NOMO-1 treated with dmso at 0.1 percent for 144 hours (cell line): ENCODE measurements at regions not wholly inside any gene's neighbourhood (a gene's known extent, or its start where the extent isn't known, plus 50 kb on each side); places are given as distances from the start of the nearest gene placed in this dataset.
A peak's percentile ranks its signal among the peaks of the same experiment; 100 is the strongest.

Source experiments
- DNase-seq: peaks from one replicate; lab custom pipeline; 2025; ENCODE audit not compliant: unreplicated experiment; lab: John Stamatoyannopoulos, UW

GRCh38 chr3:34851137-34851536 is 788.2 kb upstream of the ARPP21 start:
- DNase-seq: no peak

- no peak for DNase-seq
Measured at GRCh38 chr3:34852844-34853439, 786.4 kb upstream of the ARPP21 start.

GRCh38 chr3:34856081-34856947 is 783.0 kb upstream of the ARPP21 start:
- DNase-seq: no peak

- DNase-seq: no peak
Measured at GRCh38 chr3:34858067-34858660, 781.2 kb upstream of the ARPP21 start.

GRCh38 chr3:34859746-34860145 is 779.6 kb upstream of the ARPP21 start:
- DNase-seq: no peak

- no peak for DNase-seq
Measured at GRCh38 chr3:34862456-34862855, 776.9 kb upstream of the ARPP21 start.

GRCh38 chr3:34863485-34863884 is 775.8 kb upstream of the ARPP21 start:
- DNase-seq: peak; percentile 44

- no peak for DNase-seq
Measured at GRCh38 chr3:34864011-34864410, 775.3 kb upstream of the ARPP21 start.

- DNase-seq: no peak
Measured at GRCh38 chr3:34865346-34865745, 774.0 kb upstream of the ARPP21 start.

- DNase-seq: no peak
Measured at GRCh38 chr3:34868935-34869334, 770.4 kb upstream of the ARPP21 start.

GRCh38 chr3:34869696-34870095 is 769.6 kb upstream of the ARPP21 start:
- DNase-seq: no peak

GRCh38 chr3:34872406-34872805 is 766.9 kb upstream of the ARPP21 start:
- DNase-seq: no peak

- DNase-seq: no peak
Measured at GRCh38 chr3:34876997-34877396, 762.3 kb upstream of the ARPP21 start.

- DNase-seq: no peak
Measured at GRCh38 chr3:34878488-34878887, 760.8 kb upstream of the ARPP21 start.

GRCh38 chr3:34881026-34881425 is 758.3 kb upstream of the ARPP21 start:
- no peak for DNase-seq

- no peak for DNase-seq
Measured at GRCh38 chr3:34882764-34883163, 756.6 kb upstream of the ARPP21 start.

GRCh38 chr3:34884007-34884406 is 755.3 kb upstream of the ARPP21 start:
- DNase-seq: no peak

GRCh38 chr3:34886443-34886842 is 752.9 kb upstream of the ARPP21 start:
- no peak for DNase-seq

- DNase-seq: no peak
Measured at GRCh38 chr3:34889641-34890040, 749.7 kb upstream of the ARPP21 start.

GRCh38 chr3:34890247-34890646 is 749.1 kb upstream of the ARPP21 start:
- DNase-seq: no peak

- no peak for DNase-seq
Measured at GRCh38 chr3:34891941-34892340, 747.4 kb upstream of the ARPP21 start.

GRCh38 chr3:34895841-34896240 is 743.5 kb upstream of the ARPP21 start:
- DNase-seq: no peak
